ENCODE measurements at regions not wholly inside any gene's neighbourhood (a gene's known extent, or its start where the extent isn't known, plus 50 kb on each side); places are given as distances from the start of the nearest gene placed in this dataset.

GRCh38 chr4:174423257-174423944, 98.9 kb downstream of the HPGD start:
- Histone ChIP-seq H3K9me3 (ENCODE audit: control insufficient read depth, insufficient read depth, low read length) (no peaks in the 10 kb centered on the region), H3K27ac (ENCODE audit: low read depth, low read length) (no peak overlapping the region), H3K27me3 (ENCODE audit: control insufficient read depth, insufficient read depth, low read length) (no peaks in the 10 kb centered on the region), H3K4me3 (ENCODE audit: low read depth, low read length) (no peak overlapping the region)
- no peak for DNase-seq (ENCODE audit: low read depth, low spot score)
- ChIA-PET POLR2A (interaction anchor here (0.7 kb wide), 1 partner anchor 33 kb away, joined by 3 read pairs; no protein-coding TSS in a partner anchor), CTCF (interaction anchor here (0.6 kb wide), 1 partner anchor 58 kb away, joined by 3 read pairs; no protein-coding TSS in a partner anchor)
- TF ChIP-seq CTCF (IDR thresholded peaks at IDR 0.05; ENCODE audit: low read depth, low read length), result no peak

GRCh38 chr4:174422893-174423256, 99.4 kb downstream of the HPGD start:
- no peak for DNase-seq (ENCODE audit: low read depth, low spot score)
- Histone ChIP-seq H3K4me3 (ENCODE audit: low read depth, low read length) (no peak overlapping the region), H3K27ac (ENCODE audit: low read depth, low read length) (no peak overlapping the region), H3K9me3 (ENCODE audit: control insufficient read depth, insufficient read depth, low read length) (no peaks in the 10 kb centered on the region), H3K27me3 (ENCODE audit: control insufficient read depth, insufficient read depth, low read length) (no peaks in the 10 kb centered on the region)
- ChIA-PET POLR2A (interaction anchor here (0.7 kb wide), 1 partner anchor 34 kb away, joined by 3 read pairs; no protein-coding TSS in a partner anchor), CTCF (no interaction called here)
- no peak for TF ChIP-seq CTCF (IDR thresholded peaks at IDR 0.05; ENCODE audit: low read depth, low read length)

GRCh38 chr4:174420316-174420715, 102.0 kb downstream of the HPGD start:
- H3K27me3 ChIP-seq (ENCODE audit: control insufficient read depth, insufficient read depth, low read length), result no peaks in the 10 kb centered on the region
- DNase-seq (ENCODE audit: low read depth, low spot score), result no peak
- H3K27ac ChIP-seq (ENCODE audit: low read depth, low read length), result no peak overlapping the region
- no peaks in the 10 kb centered on the region for H3K9me3 ChIP-seq (ENCODE audit: control insufficient read depth, insufficient read depth, low read length)
- CTCF ChIA-PET, result interaction anchor here (0.6 kb wide), 1 partner anchor 84 kb away, joined by 3 read pairs; no protein-coding TSS in a partner anchor
- POLR2A ChIA-PET, result no interaction called here
- no peak overlapping the region for H3K4me3 ChIP-seq (ENCODE audit: low read depth, low read length)
- no peak for TF ChIP-seq CTCF (IDR thresholded peaks at IDR 0.05; ENCODE audit: low read depth, low read length)

GRCh38 chr4:174418640-174419212, 103.6 kb downstream of the HPGD start:
- Histone ChIP-seq H3K27me3 (ENCODE audit: control insufficient read depth, insufficient read depth, low read length) (no peaks in the 10 kb centered on the region), H3K27ac (ENCODE audit: low read depth, low read length) (no peak overlapping the region), H3K4me3 (ENCODE audit: low read depth, low read length) (no peak overlapping the region), H3K9me3 (ENCODE audit: control insufficient read depth, insufficient read depth, low read length) (no peaks in the 10 kb centered on the region)
- no peak for DNase-seq (ENCODE audit: low read depth, low spot score)
- CTCF ChIA-PET, result no interaction called here
- TF ChIP-seq CTCF (IDR thresholded peaks at IDR 0.05; ENCODE audit: low read depth, low read length), result no peak
- POLR2A ChIA-PET, result no interaction called here

GRCh38 chr4:174408841-174409552, 113.3 kb downstream of the HPGD start:
- Histone ChIP-seq H3K9me3 (ENCODE audit: control insufficient read depth, insufficient read depth, low read length) (no peaks in the 10 kb centered on the region), H3K4me3 (ENCODE audit: low read depth, low read length) (no peak overlapping the region), H3K27me3 (ENCODE audit: control insufficient read depth, insufficient read depth, low read length) (no peaks in the 10 kb centered on the region), H3K27ac (ENCODE audit: low read depth, low read length) (no peak overlapping the region)
- ChIA-PET POLR2A (no interaction called here), CTCF (no interaction called here)
- no peak for DNase-seq (ENCODE audit: low read depth, low spot score)
- TF ChIP-seq CTCF (IDR thresholded peaks at IDR 0.05; ENCODE audit: low read depth, low read length), result no peak

All from AG04450 (cell line).